ENCODE measurements at regions not wholly inside any gene's neighbourhood (a gene's known extent, or its start where the extent isn't known, plus 50 kb on each side); places are given as distances from the start of the nearest gene placed in this dataset.

- H3K27me3 ChIP-seq (ENCODE audit: insufficient read depth, low read depth, low read length) = no peaks in the 10 kb centered on the region
- H4K20me1 ChIP-seq (ENCODE audit: insufficient read depth) = no peaks in the 10 kb centered on the region
- H3K9ac ChIP-seq (ENCODE audit: low read length) = no peak overlapping the region
- no peaks in the 10 kb centered on the region for H3K36me3 ChIP-seq (ENCODE audit: insufficient read depth, low read length)
- no peaks in the 10 kb centered on the region for H3K9me2 ChIP-seq (ENCODE audit: insufficient read depth, low read length)
- H3K79me2 ChIP-seq (replicated peaks; ENCODE audit: insufficient read depth, low read length) = no peaks in the 10 kb centered on the region
- H3K9me3 ChIP-seq (ENCODE audit: low read length) = peaks cover 4% of the 10 kb centered on the region
- no peaks in the 10 kb centered on the region for H3F3A ChIP-seq (ENCODE audit: insufficient read depth, low read length, poor library complexity, severe bottlenecking)
- no peak overlapping the region for H2AFZ ChIP-seq (ENCODE audit: low read depth, low read length)
- no peak overlapping the region for H3K27ac ChIP-seq (ENCODE audit: low read length)
- no peak overlapping the region for H3K4me2 ChIP-seq (ENCODE audit: low read length)
- no peak overlapping the region for H3K4me3 ChIP-seq (ENCODE audit: low read length)
- TF ChIP-seq MXI1 (conservative IDR thresholded peaks at IDR 0.05; ENCODE audit: poor library complexity, severe bottlenecking) = no peak
- no peak for TF ChIP-seq CTCF (IDR thresholded peaks at IDR 0.05; ENCODE audit: poor library complexity, severe bottlenecking)
- TF ChIP-seq RAD21 (conservative IDR thresholded peaks at IDR 0.05) = no peak
- TF ChIP-seq POLR2AphosphoS5 (IDR thresholded peaks at IDR 0.05) = no peak
- no peak for TF ChIP-seq TAF1 (IDR thresholded peaks at IDR 0.05; ENCODE audit: low read depth)
- TF ChIP-seq EZH2 (IDR thresholded peaks at IDR 0.05; ENCODE audit: borderline replicate concordance, insufficient read depth, low read length, poor library complexity, severe bottlenecking) = no peak
These were observed 69.8 kb downstream of the ALG10B start for GRCh38 chr12:38386205-38386985.

- Histone ChIP-seq H3K36me3 (ENCODE audit: insufficient read depth, low read length) (no peaks in the 10 kb centered on the region), H3K79me2 (replicated peaks; ENCODE audit: insufficient read depth, low read length) (no peaks in the 10 kb centered on the region), H3K9me3 (ENCODE audit: low read length) (no peaks in the 10 kb centered on the region), H3K9ac (ENCODE audit: low read length) (no peak overlapping the region), H3K27ac (ENCODE audit: low read length) (no peak overlapping the region), H3K9me2 (ENCODE audit: insufficient read depth, low read length) (no peaks in the 10 kb centered on the region), H4K20me1 (ENCODE audit: insufficient read depth) (no peaks in the 10 kb centered on the region), H3K4me3 (ENCODE audit: low read length) (no peak overlapping the region), H3F3A (ENCODE audit: insufficient read depth, low read length, poor library complexity, severe bottlenecking) (no peaks in the 10 kb centered on the region), H2AFZ (ENCODE audit: low read depth, low read length) (no peak overlapping the region), H3K4me2 (ENCODE audit: low read length) (no peak overlapping the region), H3K27me3 (ENCODE audit: insufficient read depth, low read depth, low read length) (no peaks in the 10 kb centered on the region)
- TF ChIP-seq POLR2AphosphoS5 (IDR thresholded peaks at IDR 0.05) (no peak), CTCF (IDR thresholded peaks at IDR 0.05; ENCODE audit: poor library complexity, severe bottlenecking) (no peak), RAD21 (conservative IDR thresholded peaks at IDR 0.05) (no peak), MXI1 (conservative IDR thresholded peaks at IDR 0.05; ENCODE audit: poor library complexity, severe bottlenecking) (no peak), EP300 (conservative IDR thresholded peaks at IDR 0.05; ENCODE audit: poor library complexity, severe bottlenecking) (no peak), TAF1 (IDR thresholded peaks at IDR 0.05; ENCODE audit: low read depth) (no peak), EZH2 (IDR thresholded peaks at IDR 0.05; ENCODE audit: borderline replicate concordance, insufficient read depth, low read length, poor library complexity, severe bottlenecking) (no peak), SMC3 (conservative IDR thresholded peaks at IDR 0.05; ENCODE audit: poor library complexity) (no peak), REST (IDR thresholded peaks at IDR 0.05; ENCODE audit: borderline replicate concordance) (no peak)
These were observed 73.0 kb downstream of the ALG10B start for GRCh38 chr12:38389614-38390013.

All from neural cell (in vitro differentiated cells).